GM19452 (cell line): ENCODE measurements at regions not wholly inside any gene's neighbourhood (a gene's known extent, or its start where the extent isn't known, plus 50 kb on each side); places are given as distances from the start of the nearest gene placed in this dataset.
A peak's percentile ranks its signal among the peaks of the same experiment; 100 is the strongest.
"Not testable (repeated sequence)": the region's sequence is repeated elsewhere in the genome, so short reads cannot be mapped to it uniquely, and the experiment has no call there.

Experiments used
- ATAC-seq: cut with Tn5 transposase; IDR thresholded peaks from one replicate; pipeline ENCODE4 v1.9.1; 2021; ENCODE audit not compliant: unreplicated experiment

DNA sequence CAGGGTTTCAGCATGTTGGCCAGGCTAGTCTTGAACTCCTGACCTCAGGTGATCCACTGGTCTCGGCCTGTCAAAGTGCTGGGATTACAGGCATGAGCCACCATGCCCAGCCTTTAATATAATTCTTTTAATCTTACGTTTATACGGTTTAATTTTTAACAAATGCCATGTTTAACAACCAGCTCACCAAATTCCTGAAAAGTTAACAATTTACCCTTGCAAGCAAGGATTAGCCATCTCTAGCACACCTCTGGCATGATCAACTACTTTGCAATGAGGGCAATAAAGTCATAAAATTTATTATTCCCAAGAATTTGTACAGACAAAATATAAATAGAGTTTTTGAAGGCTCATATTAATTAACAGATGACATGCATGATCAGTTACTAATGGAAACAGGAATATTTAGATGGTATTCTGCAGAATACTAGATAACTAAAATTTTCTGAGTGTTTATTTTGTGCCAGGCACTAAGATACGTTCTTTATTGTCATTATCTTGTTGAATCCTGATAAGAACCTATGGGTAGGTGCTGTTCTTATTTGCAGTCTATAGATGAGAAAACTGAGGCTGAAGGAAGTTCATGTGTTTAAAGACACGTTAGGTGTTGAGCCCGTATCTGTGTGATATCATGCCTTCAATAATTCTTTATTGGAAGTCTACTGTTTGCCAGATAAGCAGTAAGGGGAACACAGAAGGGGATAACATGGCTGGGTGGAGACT lies 190.1 kb downstream of the CDCA7 start:
- ATAC-seq, result no peak

DNA sequence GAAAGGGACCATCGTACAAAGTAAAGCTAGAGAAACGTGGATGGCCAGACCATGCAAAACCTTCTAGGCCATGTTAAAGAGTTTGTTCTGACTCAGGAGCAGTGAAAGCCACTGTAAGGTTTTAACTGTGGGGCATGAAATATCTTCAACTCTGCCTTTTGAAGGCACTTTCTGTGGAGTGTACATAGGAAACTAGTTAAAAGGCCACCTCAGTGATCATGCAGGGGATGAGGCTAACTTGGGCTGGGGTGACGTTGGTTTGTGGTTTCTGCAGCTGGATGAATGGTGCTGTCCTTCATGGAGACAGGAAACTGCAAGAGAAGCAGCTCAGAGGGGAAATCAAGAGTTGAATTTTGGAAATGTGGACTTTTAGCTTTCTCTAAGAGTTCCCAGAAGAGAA lies 190.7 kb downstream of the CDCA7 start:
- no peak for ATAC-seq

DNA sequence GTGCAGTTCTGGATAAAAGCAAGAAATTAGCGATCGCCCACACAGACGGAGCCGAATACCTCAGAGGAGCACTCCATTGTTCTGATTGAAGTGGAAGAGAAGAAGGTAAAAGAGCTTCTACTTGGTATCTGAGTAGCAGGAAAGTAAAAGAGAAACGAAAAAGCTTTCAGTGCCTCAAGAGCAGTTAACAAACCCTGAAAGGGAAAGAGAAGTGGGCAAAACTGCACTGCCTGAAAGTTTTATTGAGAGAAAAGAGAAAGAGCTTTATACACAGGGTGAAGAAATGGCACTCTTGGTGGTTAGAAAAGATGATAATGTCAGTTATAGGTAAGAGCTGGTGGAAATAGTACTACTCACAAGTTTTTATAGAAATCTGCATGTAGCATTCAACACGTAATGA lies 192.8 kb downstream of the CDCA7 start:
- ATAC-seq, result no peak

DNA sequence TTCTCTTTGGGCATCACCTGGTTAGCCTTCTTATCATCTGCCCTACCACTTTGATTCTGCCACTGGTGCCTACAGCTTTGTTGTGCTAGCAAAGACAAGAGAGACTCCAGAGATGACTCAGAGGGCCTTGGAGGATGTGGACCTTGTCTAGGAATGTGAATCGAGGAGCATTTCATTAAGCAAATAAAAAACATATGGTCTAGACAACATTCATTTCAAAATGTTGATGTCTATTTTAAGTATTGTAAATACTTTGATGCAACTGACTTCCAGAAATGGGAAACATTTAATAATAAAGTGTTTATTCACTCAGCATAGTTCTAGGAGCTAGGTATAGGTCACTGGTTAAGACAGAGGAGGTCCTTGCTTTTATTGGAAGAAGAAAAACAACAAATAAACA lies 195.5 kb downstream of the CDCA7 start:
- ATAC-seq, result no peak

DNA sequence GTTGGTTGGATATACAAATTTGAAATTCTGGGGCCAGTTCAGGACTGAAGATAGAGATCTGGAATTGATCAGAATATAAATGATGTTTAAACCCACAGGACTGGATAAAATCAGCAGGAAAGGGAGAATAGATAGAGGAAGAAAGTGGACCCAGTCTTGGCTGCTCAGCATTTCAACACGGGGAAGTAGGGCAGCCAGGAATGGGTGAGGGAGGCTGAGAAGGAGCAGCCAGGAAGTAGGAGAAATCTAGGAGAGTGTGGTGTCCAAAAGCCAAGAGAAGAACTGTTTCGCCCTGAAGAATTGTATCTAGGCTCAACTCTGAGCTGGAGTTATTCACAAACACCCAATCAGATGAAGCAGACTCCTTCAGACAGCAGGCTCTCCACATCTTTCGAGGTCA lies 197.9 kb downstream of the CDCA7 start:
- ATAC-seq, result no peak

DNA sequence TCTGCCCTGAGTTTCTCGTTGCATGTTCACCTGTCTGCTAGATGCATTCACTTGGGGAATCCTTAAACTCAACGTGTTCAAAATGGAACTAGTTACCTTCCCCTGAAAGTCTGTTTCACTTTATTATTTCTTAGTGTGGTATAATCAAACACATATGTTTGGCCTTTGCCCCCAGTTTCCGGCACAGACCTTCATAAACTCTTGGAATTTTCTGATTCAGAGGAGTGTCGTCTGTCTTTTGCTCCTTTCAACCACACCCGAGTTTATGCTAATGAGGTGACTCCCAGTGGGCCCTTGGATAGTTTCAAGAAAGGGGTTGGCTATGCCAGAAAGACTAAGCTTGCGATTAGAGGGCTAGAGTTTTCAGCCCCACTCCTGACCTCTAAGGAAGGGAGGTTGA lies 198.9 kb downstream of the CDCA7 start:
- ATAC-seq, result no peak

DNA sequence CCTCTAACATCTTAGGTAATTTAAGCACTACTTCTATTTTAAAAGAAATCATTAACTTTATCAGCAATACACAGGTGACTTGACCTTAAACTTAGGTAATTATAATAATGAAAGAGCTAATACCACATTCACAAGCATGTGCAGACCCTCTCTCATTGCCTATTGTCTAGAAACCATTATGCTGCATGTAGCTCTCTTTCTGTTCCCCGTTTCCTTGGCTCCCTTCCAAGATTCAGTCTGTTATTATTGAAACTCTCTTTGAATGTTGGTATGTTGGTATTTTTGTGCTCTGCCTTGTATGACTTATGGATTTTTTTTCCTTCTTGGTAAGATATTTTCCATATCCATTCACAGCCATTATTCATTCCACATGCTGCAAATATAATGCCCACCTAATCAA lies 201.2 kb downstream of the CDCA7 start:
- no peak for ATAC-seq

DNA sequence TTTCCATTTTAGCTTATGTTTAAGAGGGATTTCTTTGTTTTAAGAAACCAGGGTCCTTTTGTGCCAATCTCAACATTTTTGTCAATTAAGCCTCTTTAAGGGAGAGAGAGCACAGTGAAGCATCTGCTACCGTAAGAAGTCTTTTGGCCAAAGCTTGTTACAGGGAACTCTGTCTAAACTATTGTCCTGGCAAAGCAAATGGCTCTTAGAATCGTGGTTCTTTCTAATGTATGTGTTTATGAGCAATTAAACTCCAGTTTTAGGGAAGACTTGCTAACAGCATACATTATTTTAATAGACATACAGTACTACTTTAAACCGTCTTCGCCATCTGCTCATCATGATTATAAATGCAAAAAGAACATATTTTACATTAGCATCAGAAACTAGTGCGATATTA lies 202.1 kb downstream of the CDCA7 start:
- ATAC-seq, result no peak

DNA sequence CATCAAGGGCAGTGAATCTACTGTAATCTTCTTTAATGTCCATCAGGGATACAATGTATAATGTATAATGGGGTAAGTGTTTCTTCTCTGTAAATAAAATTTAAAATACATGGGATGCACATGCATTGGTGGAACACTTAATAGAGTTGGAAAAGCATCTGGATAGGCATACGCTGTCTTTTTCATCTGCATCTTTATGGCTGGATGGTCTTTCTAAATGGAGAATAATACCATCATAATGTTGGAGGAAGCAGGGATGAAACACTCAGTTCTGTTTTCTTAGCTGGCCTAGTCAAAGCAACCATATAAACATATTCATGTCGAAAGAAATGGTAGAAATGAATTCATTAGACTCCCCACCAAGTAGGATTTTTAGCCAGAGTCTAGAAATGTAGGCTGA lies 202.8 kb downstream of the CDCA7 start:
- ATAC-seq, result no peak

DNA sequence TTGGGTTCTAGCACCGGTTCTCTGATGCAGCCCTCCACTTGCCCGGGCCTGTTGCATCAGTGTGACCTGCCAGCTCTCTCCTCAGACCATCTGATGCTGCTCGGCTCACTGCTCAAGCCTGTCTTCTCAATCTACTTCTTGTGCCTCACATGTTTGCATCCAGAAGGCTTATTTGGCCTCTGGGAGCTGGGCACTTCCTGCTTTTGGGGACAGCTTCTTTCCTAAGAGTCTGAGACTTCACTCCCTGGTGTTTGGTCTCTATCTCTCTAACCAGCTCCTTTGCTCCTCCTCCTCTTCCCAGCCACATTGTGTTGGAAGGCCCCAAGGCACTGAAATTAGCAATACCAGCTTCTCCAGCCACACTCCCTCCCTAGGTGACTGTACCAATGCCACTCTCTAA lies 212.8 kb downstream of the CDCA7 start:
- no peak for ATAC-seq

DNA sequence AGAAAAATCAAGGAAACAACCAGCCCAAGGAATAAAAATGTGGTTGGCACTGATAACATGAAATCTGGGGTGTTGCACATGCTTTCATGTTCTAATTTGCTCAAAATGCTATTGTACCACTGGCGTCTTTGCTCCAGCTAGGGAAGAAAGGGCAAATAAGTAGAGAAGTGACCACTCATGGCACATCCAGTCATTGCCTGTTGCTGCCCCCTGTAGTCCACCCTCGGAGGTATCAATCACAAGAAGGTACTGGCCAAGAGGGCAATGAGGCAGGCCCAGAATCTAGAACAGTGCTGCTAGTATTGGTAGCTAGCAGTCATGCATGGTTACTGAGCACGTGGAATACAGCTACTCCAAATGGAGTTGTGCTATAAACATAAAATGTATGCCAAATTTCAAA lies 213.4 kb downstream of the CDCA7 start:
- no peak for ATAC-seq

DNA sequence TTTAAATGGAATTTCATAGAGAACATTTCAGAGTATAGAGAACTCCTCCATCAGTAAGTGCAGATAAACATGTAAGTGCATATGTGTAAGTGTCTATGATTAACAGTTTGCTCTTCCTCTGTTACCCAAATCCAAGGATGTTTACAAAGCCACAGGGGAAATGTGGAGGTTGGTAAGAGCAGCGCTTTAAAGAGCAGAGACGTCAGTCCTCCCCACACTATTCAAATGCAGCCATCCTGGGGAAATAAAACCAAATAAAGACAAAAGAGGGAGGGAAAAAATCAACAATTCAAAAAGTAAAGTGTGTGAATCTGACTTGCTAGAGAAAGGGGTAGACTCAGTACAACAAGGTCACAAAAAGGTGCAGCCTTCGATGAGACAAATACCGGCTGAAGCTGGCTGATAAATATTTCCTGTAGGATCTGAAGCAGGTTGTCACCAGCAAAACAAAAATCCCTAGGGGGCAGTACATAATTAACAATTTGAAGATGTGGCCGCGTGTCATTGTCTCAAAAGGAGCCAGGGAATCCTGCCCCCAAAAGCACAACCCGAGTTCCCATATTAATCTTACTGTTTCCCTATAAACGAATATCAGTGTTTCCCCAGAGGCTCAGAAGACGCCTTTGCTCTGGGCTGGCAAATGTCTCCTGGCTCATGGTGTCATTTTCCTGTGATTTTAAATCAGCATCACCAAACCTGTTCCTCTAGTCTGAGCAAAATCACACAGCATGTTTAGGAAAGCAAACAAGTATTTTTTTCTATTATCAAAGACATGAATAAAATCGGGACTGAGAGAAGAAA lies 216.5 kb downstream of the CDCA7 start:
- no peak for ATAC-seq

DNA sequence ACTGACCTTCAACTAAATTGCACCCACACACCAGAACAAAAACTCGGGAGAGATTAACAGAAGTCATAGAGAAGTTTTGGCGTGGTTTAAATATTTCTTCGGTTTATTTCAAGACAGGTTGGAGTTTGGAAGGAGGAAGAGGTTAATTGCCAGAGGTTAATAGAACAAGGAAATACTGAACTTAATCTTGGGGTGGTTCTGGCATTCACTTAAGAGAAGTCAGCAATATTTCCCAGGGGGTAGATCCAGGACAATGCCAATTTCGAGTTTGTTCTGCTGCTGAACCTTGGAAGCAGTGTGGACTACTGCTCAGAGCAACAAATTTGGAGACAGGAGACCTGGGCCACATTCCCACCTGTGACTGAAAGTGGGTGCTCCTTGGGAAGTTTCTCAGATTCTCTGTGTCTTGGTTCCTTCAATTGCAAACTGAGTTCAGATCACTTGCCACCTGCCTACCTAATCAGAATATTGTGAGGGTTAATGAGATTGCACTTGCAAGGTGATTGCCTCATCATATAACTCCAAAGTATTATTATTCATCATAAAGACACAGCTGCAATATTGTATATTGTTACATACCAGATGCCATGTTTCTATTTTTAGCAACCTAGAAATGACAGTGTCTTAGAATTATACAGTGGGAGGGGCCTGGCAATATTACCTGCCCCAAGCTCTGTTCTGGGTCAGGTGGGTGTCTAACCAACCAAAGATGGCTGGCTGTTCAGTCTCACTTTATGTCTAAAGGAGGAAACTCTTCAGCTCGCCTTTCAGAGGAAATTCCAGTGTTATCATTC lies 217.4 kb downstream of the CDCA7 start:
- no peak for ATAC-seq

DNA sequence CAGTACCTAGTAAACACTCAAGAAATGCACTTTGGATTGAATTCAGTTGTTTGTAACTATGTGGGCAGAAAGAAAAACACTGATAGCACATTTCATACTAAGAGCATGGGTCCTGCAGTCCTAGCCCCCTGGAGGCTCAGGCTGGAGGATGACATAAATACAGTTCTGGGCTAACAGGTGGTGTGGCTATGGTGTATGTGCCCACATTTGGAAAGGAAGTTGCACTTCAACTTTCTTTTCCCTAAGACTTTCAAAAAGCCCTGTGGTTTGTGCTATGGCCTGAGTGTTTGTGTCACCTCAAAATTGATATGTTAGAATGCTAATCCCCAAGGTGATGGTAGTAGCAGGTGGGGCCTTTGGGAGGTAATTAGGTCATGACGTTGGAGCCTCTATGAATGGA lies 218.2 kb downstream of the CDCA7 start:
- no peak for ATAC-seq

DNA sequence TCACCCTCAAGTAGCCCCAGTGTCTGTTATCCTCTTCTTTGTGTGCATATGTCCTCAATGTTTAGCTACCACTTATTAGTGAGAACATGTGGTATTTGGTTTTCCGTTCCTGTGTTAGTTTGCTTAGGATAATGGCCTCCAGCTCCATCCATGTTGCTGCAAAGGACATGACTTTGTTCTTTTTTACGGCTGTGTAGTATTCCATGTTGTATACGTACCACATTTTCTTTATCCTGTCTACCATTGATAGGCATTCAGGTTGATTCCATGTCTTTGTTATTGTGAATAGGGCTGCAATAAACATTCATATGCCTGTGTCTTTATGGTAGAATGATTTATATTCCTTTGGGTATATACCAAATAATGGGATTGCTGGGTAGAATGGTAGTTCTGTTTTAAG lies 219.1 kb downstream of the CDCA7 start:
- ATAC-seq, result not testable (repeated sequence)

DNA sequence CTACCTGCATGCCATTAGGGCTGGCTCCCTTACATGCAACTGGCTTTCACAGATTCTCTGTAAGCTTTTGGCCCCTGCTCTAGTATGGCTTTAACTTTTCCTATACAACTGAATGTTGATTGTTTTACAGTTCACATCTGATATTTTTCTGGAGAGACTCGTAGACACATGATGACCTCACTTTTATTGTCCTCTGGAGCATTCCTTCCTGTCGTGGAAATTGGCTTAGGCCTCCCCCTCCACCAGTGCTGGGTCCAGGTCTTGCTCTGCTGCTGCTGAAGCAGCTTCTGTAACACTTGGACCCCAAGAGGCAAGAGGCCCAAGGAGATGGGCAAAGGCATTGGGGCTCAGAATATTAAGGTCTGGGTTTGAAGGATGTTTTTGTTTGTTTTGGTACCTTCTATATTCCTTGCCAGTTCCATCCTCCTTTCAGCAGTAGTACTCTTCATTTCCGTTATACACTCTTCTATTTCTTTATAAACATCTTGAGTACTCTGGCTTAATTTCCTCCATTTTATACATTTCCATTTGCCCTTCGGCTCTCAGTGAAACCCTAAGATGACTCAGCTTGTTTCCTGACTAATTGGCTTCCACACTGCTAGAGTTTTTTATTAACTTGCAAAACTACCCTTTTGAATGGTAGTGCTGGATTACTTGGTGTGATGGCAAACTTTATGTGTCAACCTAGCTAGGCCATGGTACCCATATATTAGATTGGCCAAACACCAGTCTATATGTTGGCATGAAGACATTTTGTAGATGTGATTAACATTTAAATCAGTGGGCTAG lies 219.8 kb downstream of the CDCA7 start:
- ATAC-seq, result peak; percentile 78

DNA sequence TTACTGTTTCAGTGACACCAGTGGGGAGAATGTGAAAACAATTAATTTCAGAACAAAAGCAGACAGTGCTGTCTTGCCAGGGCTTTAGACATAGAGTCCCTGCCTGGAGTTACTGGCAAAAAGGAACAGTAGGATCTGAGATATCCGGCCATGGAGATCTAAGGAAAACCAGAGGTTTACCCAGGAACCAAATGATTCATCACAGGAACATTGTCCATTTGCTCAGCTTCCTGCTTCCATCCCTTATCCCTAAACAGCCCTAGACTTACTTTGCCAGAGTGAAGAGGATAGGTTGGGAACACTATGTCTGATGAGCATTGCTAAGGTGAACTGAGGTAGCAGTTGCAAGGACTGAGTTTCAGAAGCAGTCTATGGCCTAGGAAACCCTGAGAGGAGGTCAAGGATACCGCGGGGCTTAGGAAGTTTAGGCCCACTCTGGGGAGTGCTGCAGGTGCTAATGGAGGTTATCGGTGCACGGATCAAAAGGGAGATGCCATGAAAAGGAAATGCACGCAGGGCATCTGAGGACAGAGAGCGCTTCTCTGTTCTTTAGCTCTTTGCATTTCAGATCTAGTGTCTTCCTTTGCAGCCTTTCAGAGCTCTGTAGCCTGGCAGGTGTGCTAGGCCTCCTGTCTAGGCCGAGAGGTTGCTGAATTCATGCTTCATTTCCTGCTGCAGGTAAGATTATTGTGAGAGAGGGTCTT lies 223.9 kb downstream of the CDCA7 start:
- no peak for ATAC-seq

DNA sequence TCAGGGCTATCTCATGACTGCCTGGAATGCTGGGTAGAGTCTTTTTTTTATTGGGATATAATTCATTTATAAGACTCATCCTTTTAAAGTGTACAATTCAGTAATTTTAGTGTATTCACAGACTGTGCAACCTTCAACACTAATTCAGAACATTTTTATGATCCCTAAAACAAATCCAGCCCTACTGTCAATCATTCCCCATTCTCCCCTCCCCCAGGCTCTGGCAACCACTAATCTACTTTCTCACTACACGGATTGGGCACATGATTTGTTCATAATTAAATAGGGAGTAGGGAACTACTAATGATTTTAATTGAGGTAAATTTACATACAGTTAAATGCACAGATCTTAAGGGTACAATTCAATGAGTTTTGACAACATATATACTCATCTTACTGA lies 225.7 kb downstream of the CDCA7 start:
- ATAC-seq, result no peak

DNA sequence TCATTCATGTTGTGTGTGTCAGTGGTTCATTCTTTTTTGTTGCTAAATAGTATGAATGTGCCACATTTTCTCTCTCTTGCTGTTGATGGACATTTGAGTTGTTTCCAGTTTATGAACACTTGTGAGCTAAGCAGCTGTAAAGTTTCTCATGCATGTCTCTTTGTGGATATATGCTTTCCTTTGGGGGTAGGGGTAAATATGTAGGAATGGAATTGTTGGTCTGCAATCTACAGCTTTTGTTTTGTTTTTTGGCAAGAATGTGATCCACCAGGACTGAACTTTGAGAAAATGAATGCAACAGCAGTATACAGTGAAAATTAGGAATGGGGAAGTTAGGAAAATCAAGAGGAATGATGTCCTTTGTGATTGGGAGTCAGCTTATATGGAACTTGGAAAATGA lies 226.3 kb downstream of the CDCA7 start:
- no peak for ATAC-seq

DNA sequence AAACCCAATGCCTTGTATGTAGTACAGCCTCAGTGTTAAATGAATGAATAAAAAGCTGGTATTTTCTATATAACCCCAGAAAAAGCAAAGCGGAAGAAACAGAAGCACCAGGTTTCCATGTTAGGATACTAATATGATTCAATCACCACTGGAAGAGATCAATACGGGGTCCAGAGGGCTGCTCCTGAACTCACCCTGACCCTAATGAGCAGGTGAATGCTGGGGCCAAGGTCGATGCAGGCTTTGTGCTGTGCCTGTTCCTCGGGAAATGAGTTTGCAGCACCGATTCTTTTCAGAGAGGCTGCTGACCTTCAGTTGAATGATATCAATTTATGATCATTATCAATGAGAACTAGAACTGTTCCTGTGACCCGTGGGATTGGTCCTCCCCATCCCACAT lies 228.5 kb downstream of the CDCA7 start:
- no peak for ATAC-seq
